Transverse colon (tissue), 4 donors: ENCODE measurements at regions not wholly inside any gene's neighbourhood (a gene's known extent, or its start where the extent isn't known, plus 50 kb on each side); places are given as distances from the start of the nearest gene placed in this dataset.

Experiments used
- DNase-seq: peaks from one replicate; pipeline ENCODE4 v3.0.0-alpha.2; 2019
- H3K27ac ChIP-seq, 4 donors: fragments of 200-600 bp; sonication (generic); 2 replicates each; pipeline ENCODE4 v1.5.1; 2016 to 2018; ENCODE audit warnings: inconsistent platforms in 4 of 4
- H3K27me3 ChIP-seq: fragments of 200-600 bp; sonication (generic); 2 replicates; pipeline ENCODE4 v1.5.1; 2017; ENCODE audit warnings: inconsistent platforms
- H3K36me3 ChIP-seq, 4 donors: fragments of 200-600 bp; sonication (generic); 2 replicates each; pipeline ENCODE4 v1.5.1; 2017 to 2019; ENCODE audit warnings: inconsistent platforms in 4 of 4
- H3K4me1 ChIP-seq, 4 donors: fragments of 200-600 bp; sonication (generic); 2 replicates each; pipeline ENCODE4 v1.5.1; 2017 to 2020; ENCODE audit warnings: inconsistent platforms in 4 of 4
- H3K4me3 ChIP-seq, 4 donors: fragments of 200-600 bp; sonication (generic); 1 replicate in 1 of 4; 2 replicates in 3 of 4; pipeline versions ENCODE4 v1.5.1 to v1.6.1; 2017 to 2019; ENCODE audit warnings: inconsistent platforms in 4 of 4
- H3K9me3 ChIP-seq, 2 donors: fragments of 200-600 bp; sonication (generic); 2 replicates each; pipeline ENCODE4 v1.5.1; 2017 to 2019; ENCODE audit warnings: inconsistent platforms in 2 of 2
- CTCF ChIP-seq, 5 experiments: fragments of 200-600 bp in 3 of 5; fragments of 450-650 bp in 2 of 5; sonication (generic) in 3 of 5; IDR thresholded peaks; 1 replicate in 2 of 5; 2 replicates in 3 of 5; pipeline ENCODE4 v1.5.1; 2016 to 2017; ENCODE audit warnings: antibody characterized with exemption in 5 of 5, inconsistent platforms in 3 of 5, mild to moderate bottlenecking in 2 of 5, moderate library complexity in 1 of 5
- EP300 ChIP-seq: sonication (generic); formaldehyde crosslinking; IDR thresholded peaks from one replicate; pipeline ENCODE4 v1.6.1; 2017; ENCODE audit warnings: antibody characterized with exemption, low read depth
- POLR2A ChIP-seq: fragments of 450-650 bp; IDR thresholded peaks from one replicate; pipeline ENCODE4 v1.6.1; 2016; ENCODE audit warnings: antibody characterized with exemption, mild to moderate bottlenecking, moderate library complexity
- POLR2AphosphoS5 ChIP-seq, 3 donors: sonication (generic); formaldehyde crosslinking; IDR thresholded peaks; one replicate each; pipeline ENCODE4 v1.6.1; 2016; ENCODE audit warnings: antibody characterized with exemption in 3 of 3
- WGBS, 2 donors: methylation state at CpG; one replicate each; pipeline ENCODE4 v1.1.5; 2018; ENCODE audit warnings: low coverage in 1 of 2; 5-methylcytosine and 5-hydroxymethylcytosine counted together
- in situ Hi-C, 4 donors: fragments of 200-750 bp; cut with MboI; loops; one replicate each; pipeline versions ENCODE4 v1.15.0 to v1.15.1; 2017; ENCODE audit warnings: low sequenced_read_pairs in 3 of 4, low pct_ligation_motif_present in 1 of 4, low pct_unique_long_range_greater_than_20kb in 1 of 4
- intact Hi-C: fragments of 100-400 bp; cut with DNase I; formaldehyde crosslinking; loops from one replicate; pipeline ENCODE4 v1.15.1; 2023; ENCODE audit warnings: low total_unique reads

- H3K27ac ChIP-seq = no peak overlapping the region
- intact Hi-C loops (no loop called here), in situ Hi-C loops (no loop called here)
- H3K36me3 ChIP-seq = no peaks in the 10 kb centered on the region
- peaks cover 0 to 4% of the 10 kb centered on the region in 2 donors for H3K9me3 ChIP-seq
- no peaks in the 10 kb centered on the region for H3K27me3 ChIP-seq
- TF ChIP-seq CTCF (IDR thresholded peaks at IDR 0.05) = no peak
- TF ChIP-seq EP300 = no peak
- no peak for TF ChIP-seq POLR2AphosphoS5 (IDR thresholded peaks at IDR 0.05)
- no peak for TF ChIP-seq POLR2A
- no peak overlapping the region for H3K4me3 ChIP-seq
- 43 to 68% methylated on average over 2 of the region's 2 CpGs for WGBS, 2 donors
- no peak for DNase-seq
- no peaks in the 10 kb centered on the region for H3K4me1 ChIP-seq
Observed at GRCh38 chr7:109939207-109939606, 1151.7 kb upstream of the LRRN3 start.

GRCh38 chr7:109945820-109946518, 1145.0 kb upstream of the LRRN3 start:
- Histone ChIP-seq H3K27me3 (no peaks in the 10 kb centered on the region), H3K4me1 (no peaks in the 10 kb centered on the region), H3K4me3 (no peak overlapping the region), H3K9me3 (no peaks in the 10 kb centered on the region), H3K36me3 (no peaks in the 10 kb centered on the region), H3K27ac (no peak overlapping the region)
- TF ChIP-seq POLR2AphosphoS5 (IDR thresholded peaks at IDR 0.05) (no peak), POLR2A (no peak), EP300 (no peak), CTCF (IDR thresholded peaks at IDR 0.05) (no peak)
- in situ Hi-C loops (no loop called here), intact Hi-C loops (no loop called here)
- no peak for DNase-seq
- WGBS, 2 donors = 80 to 85% methylated on average over 3 to 4 of the region's 4 CpGs

- Histone ChIP-seq H3K36me3 (no peaks in the 10 kb centered on the region), H3K4me1 (no peaks in the 10 kb centered on the region), H3K4me3 (no peak overlapping the region), H3K27ac (no peak overlapping the region), H3K27me3 (no peaks in the 10 kb centered on the region), H3K9me3 (no peaks in the 10 kb centered on the region)
- intact Hi-C loops (no loop called here), in situ Hi-C loops (no loop called here)
- DNase-seq = no peak
- TF ChIP-seq POLR2A = no peak
- no peak for TF ChIP-seq CTCF (IDR thresholded peaks at IDR 0.05)
- no peak for TF ChIP-seq POLR2AphosphoS5 (IDR thresholded peaks at IDR 0.05)
- TF ChIP-seq EP300 = no peak
- WGBS, 2 donors = 65% methylated on average over 2 of the region's 2 CpGs
Observed at GRCh38 chr7:109950256-109950655, 1140.7 kb upstream of the LRRN3 start.

- 34 to 52% methylated on average over 3 of the region's 3 CpGs for WGBS, 2 donors
- no peaks in the 10 kb centered on the region for H3K27me3 ChIP-seq
- intact Hi-C loops = no loop called here
- no peaks in the 10 kb centered on the region for H3K36me3 ChIP-seq
- TF ChIP-seq EP300 (no peak), POLR2AphosphoS5 (IDR thresholded peaks at IDR 0.05) (no peak), POLR2A (no peak), CTCF (IDR thresholded peaks at IDR 0.05) (no peak)
- DNase-seq = no peak
- no peak overlapping the region for H3K4me3 ChIP-seq
- H3K9me3 ChIP-seq = no peaks in the 10 kb centered on the region
- in situ Hi-C loops = no loop called here
- no peaks in the 10 kb centered on the region for H3K4me1 ChIP-seq
- no peak overlapping the region for H3K27ac ChIP-seq
Observed at GRCh38 chr7:109950821-109951564, 1139.9 kb upstream of the LRRN3 start.
